DND-41 (cell line): ENCODE measurements at regions not wholly inside any gene's neighbourhood (a gene's known extent, or its start where the extent isn't known, plus 50 kb on each side); places are given as distances from the start of the nearest gene placed in this dataset.
A peak's percentile ranks its signal among the peaks of the same experiment; 100 is the strongest.
"Not testable (repeated sequence)": the region's sequence is repeated elsewhere in the genome, so short reads cannot be mapped to it uniquely, and the experiment has no call there.

Experiments used
- ATAC-seq: fragments of 200-7000 bp; cut with Tn5 transposase; 3 replicates; pipeline ENCODE4 v1.9.1; 2021; ENCODE audit warnings: low read depth; ENCODE audit not compliant: insufficient read depth
- DNase-seq: peaks from one replicate; pipeline ENCODE4 v3.0.0-alpha.2; 2020
- H2AFZ ChIP-seq: 2 replicates; pipeline ENCODE4 v1.6.0; 2012; ENCODE audit warnings: low read depth, low read length
- H3K27ac ChIP-seq: 2 replicates; pipeline ENCODE4 v1.5.1; 2012; ENCODE audit warnings: low read length, inconsistent platforms
- H3K27me3 ChIP-seq: fragments of 200-600 bp; sonication (generic); 2 replicates; pipeline ENCODE4 v1.6.0; 2012; ENCODE audit warnings: low read length, mild to moderate bottlenecking, inconsistent platforms; ENCODE audit not compliant: insufficient read depth, poor library complexity
- H3K36me3 ChIP-seq: 2 replicates; pipeline ENCODE4 v1.5.1; 2012; ENCODE audit warnings: low read length, inconsistent platforms; ENCODE audit not compliant: insufficient read depth
- H3K4me1 ChIP-seq: 2 replicates; pipeline ENCODE4 v1.5.1; 2012; ENCODE audit warnings: mild to moderate bottlenecking, low read length; ENCODE audit not compliant: insufficient read depth
- H3K4me2 ChIP-seq: 2 replicates; pipeline ENCODE4 v1.6.0; 2012; ENCODE audit warnings: mild to moderate bottlenecking, moderate library complexity, low read length, inconsistent platforms; ENCODE audit not compliant: insufficient read depth
- H3K4me3 ChIP-seq, 2 experiments: fragments of 200-600 bp in 1 of 2; shearing (Covaris generic) in 1 of 2; 2 replicates each; pipeline ENCODE4 v1.5.1; 2012 to 2016; ENCODE audit warnings: inconsistent platforms in 2 of 2, low read length in 2 of 2, mild to moderate bottlenecking in 2 of 2, low read depth in 1 of 2, moderate library complexity in 1 of 2
- H3K79me2 ChIP-seq: 2 replicates; pipeline ENCODE4 v1.6.0; 2012; ENCODE audit warnings: low read length, inconsistent platforms; ENCODE audit not compliant: insufficient read depth
- H3K9ac ChIP-seq: 2 replicates; pipeline ENCODE4 v1.6.0; 2012; ENCODE audit warnings: low read depth, mild to moderate bottlenecking, inconsistent platforms, low read length, moderate library complexity
- H3K9me3 ChIP-seq: 2 replicates; pipeline ENCODE4 v1.5.1; 2012; ENCODE audit warnings: low read length, moderate library complexity, mild to moderate bottlenecking, inconsistent platforms; ENCODE audit not compliant: insufficient read depth, severe bottlenecking
- H4K20me1 ChIP-seq: 2 replicates; pipeline ENCODE4 v1.6.0; 2012; ENCODE audit warnings: low read length; ENCODE audit not compliant: insufficient read depth
- TF ChIP-seq, protein P1 (sequence below): IDR thresholded peaks from 2 replicates; pipeline ENCODE4 v1.5.1; 2012; ENCODE audit warnings: borderline replicate concordance, low read length, moderate library complexity, mild to moderate bottlenecking; ENCODE audit not compliant: poor library complexity, severe bottlenecking; ENCODE audit errors: extremely low read depth

DNA sequence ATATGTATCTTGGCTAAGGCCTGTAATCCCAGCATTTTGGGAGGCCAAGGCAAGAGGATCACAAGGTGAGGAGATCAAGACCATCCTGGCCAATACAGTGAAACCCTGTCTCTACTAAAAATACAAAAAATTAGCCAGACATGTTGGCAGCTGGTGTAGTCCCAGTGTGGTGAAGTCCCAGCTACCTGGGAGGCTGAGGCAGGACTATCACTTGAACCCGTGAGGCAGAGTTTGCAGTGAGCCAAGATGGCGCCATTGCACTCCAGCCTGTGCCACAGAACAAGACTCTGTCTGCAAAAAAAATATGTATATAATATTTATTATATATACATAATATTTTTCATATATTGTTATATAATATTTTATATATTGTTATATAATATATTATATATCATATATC lies 968.1 kb downstream of the TUBA3C start:
- H3K9ac ChIP-seq, H3K27me3 ChIP-seq, H2AFZ ChIP-seq, H3K4me1 ChIP-seq, H4K20me1 ChIP-seq, H3K4me3 ChIP-seq, H3K36me3 ChIP-seq, H3K79me2 ChIP-seq, H3K4me2 ChIP-seq, H3K27ac ChIP-seq, DNase-seq, H3K9me3 ChIP-seq: not testable (repeated sequence)
- 0 out of 3 replicates have a peak, but pooled peaks have one; percentile 23 for ATAC-seq

DNA sequence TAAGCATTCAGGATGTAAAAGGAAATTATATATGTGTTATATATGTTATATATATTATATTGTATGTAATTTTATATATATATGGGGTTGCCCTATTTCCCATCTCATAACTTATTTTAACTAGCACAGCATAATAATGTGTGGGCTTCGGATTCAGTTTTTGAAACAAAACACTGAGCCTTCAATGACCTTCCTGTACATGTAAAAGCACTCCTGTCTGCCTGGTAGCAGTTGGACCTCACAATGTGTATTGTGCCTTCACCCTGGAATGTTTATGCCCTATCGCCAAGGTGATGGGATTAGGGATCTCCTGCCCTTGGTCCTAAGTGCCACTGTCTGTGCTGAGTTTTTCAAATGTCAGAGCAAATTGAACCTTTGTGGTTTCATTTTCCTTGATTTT lies 968.8 kb downstream of the TUBA3C start:
- Histone ChIP-seq H3K4me2 (no peak overlapping the region), H3K79me2 (no peaks in the 10 kb centered on the region), H3K4me3 (no peak overlapping the region), H3K9me3 (peaks cover 5% of the 10 kb centered on the region), H3K36me3 (no peaks in the 10 kb centered on the region), H2AFZ (no peak overlapping the region), H3K9ac (no peak overlapping the region), H3K4me1 (no peaks in the 10 kb centered on the region), H4K20me1 (no peaks in the 10 kb centered on the region), H3K27ac (no peak overlapping the region), H3K27me3 (no peaks in the 10 kb centered on the region)
- ATAC-seq = peak; percentile 33; the same call in 1 of the 3 replicates
- TF ChIP-seq, protein P1, sequence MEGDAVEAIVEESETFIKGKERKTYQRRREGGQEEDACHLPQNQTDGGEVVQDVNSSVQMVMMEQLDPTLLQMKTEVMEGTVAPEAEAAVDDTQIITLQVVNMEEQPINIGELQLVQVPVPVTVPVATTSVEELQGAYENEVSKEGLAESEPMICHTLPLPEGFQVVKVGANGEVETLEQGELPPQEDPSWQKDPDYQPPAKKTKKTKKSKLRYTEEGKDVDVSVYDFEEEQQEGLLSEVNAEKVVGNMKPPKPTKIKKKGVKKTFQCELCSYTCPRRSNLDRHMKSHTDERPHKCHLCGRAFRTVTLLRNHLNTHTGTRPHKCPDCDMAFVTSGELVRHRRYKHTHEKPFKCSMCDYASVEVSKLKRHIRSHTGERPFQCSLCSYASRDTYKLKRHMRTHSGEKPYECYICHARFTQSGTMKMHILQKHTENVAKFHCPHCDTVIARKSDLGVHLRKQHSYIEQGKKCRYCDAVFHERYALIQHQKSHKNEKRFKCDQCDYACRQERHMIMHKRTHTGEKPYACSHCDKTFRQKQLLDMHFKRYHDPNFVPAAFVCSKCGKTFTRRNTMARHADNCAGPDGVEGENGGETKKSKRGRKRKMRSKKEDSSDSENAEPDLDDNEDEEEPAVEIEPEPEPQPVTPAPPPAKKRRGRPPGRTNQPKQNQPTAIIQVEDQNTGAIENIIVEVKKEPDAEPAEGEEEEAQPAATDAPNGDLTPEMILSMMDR = no peak
- DNase-seq = no peak

DNA sequence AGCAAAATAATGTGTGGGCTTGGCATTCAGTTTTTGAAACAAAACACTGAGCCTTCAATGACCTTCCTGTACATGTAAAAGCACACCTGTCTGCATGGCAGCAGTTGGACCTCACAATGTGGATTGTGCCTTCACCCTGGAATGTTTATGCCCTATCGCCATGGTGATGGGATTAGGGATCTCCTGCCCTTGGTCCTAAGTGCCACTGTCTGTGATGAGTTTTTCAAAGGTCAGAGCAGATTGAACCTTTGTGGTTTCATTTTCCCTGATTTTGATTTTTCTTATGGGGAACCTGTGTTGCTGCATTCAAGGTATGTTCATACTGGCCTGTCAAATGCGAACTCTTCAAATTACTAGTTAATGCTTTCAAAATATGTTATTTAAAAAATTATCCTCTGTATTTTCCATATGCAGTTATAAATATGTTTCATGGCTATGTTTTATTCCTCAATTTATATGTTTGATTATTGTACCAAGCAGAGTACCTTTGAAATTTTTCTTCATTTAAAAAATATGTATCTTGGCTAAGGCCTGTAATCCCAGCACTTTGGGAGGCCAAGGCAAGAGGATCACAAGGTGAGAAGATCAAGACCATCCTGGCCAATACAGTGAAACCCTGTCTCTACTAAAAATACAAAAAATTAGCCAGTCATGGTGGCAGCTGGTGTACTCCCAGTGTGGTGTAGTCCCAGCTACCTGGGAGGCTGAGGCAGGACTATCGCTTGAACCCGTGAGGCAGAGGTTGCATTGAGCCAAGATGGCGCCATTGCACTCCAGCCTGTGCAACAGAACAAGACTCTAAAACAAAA lies 969.7 kb downstream of the TUBA3C start:
- not testable (repeated sequence) for H3K9me3 ChIP-seq

DNA sequence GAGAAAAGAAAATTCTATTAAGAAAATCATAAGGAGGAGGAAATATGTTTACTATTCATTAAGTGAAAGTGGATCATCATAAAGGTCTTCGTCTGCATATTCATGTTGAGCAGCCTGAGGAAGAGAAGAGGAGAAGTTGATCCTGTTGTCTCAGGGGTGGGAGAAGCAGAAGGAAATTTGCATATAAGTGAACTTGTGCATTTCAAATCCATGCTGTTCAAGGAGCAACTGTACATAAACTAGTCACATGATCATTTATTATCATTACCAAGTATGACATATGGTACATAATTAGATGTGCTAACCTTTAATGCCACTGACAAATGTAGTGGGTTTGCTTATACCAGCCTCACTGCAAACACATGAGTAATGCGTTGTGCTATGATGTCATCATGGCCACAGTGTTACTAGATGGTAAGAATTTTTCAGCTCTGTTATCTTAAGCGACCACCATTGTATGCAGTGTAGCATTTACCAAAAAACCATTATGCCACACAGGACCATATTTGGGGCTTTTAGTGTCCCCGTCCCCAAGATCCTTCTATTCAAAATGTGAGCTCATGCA lies 976.9 kb downstream of the TUBA3C start:
- H3K79me2 ChIP-seq, H3K27ac ChIP-seq: not testable (repeated sequence)

More for the DNA sequence above, 969.7 kb downstream of the TUBA3C start:
- not testable (repeated sequence) for H3K4me2 ChIP-seq, H3K4me1 ChIP-seq, H3K4me3 ChIP-seq, H3K27ac ChIP-seq, DNase-seq, H3K27me3 ChIP-seq, H4K20me1 ChIP-seq, H2AFZ ChIP-seq, H3K79me2 ChIP-seq, H3K9ac ChIP-seq, H3K36me3 ChIP-seq
- ATAC-seq = peak; percentile 84

DNA sequence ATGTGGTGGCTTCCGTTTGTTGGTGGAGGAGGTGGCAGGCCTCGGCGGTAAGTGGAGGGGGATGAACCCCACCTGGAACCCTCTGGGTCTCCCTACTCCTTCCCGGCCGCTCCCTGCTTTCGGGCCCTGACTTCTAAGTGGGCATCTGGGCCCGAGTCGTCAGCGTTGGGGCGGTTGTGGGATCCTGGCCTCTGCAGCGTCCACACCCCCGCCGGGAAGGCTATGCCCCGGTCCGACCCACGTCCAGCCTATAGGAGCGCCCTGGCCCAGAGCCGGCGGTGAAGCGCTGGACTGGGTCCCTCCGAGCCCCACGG lies 986.3 kb downstream of the TUBA3C start:
- not testable (repeated sequence) for H3K27me3 ChIP-seq, H3K9me3 ChIP-seq, ATAC-seq, H2AFZ ChIP-seq, H3K36me3 ChIP-seq, H4K20me1 ChIP-seq, DNase-seq, H3K27ac ChIP-seq, H3K9ac ChIP-seq, H3K4me3 ChIP-seq, H3K4me2 ChIP-seq, H3K4me1 ChIP-seq, H3K79me2 ChIP-seq

More for the DNA sequence above, 976.9 kb downstream of the TUBA3C start:
- not testable (repeated sequence) for H3K9ac ChIP-seq, H3K27me3 ChIP-seq, H3K4me1 ChIP-seq, H3K9me3 ChIP-seq, DNase-seq, ATAC-seq, H3K4me3 ChIP-seq, H3K4me2 ChIP-seq, H3K36me3 ChIP-seq, H4K20me1 ChIP-seq, H2AFZ ChIP-seq

DNA sequence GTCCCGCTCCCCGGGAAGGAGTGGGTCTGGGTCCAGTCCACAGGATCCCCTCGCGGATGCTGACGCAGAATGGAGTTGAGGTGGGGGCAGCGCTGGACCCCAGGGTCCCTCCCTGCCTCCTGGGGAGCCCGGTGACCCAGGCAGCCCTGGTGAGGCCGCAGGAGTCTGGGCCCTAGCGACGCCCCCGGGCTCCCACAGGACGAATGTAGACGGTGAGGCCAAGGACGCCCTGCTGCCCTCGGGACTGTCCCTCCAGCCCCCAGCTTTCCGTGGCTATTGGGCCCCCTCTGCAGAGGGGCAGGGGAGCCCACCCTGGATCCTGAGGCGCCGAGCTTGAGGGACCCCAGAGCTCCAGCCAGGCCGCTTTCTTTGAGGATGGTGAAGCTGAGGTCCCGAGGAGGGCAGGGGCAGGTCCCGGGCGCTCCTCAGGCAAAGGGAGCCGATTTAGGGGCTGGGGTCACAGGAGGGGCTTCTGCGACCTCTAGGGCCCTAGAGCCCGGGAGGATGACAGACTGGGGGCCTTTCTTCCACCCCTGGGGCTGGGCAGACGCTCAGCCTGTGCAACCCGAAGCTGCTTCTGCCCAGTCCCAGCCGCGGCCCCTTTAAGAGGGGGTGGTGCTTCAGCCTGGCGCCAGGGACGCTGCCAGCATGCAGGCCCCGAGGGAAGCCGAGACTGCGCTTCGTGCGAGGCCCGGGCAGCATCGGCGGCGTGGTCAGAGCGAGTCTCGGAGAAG lies 986.8 kb downstream of the TUBA3C start:
- H3K9me3 ChIP-seq, H2AFZ ChIP-seq, H3K27ac ChIP-seq, H3K4me3 ChIP-seq, H3K36me3 ChIP-seq, H4K20me1 ChIP-seq, H3K9ac ChIP-seq, H3K79me2 ChIP-seq, H3K4me1 ChIP-seq, H3K4me2 ChIP-seq, H3K27me3 ChIP-seq, DNase-seq, ATAC-seq: not testable (repeated sequence)

DNA sequence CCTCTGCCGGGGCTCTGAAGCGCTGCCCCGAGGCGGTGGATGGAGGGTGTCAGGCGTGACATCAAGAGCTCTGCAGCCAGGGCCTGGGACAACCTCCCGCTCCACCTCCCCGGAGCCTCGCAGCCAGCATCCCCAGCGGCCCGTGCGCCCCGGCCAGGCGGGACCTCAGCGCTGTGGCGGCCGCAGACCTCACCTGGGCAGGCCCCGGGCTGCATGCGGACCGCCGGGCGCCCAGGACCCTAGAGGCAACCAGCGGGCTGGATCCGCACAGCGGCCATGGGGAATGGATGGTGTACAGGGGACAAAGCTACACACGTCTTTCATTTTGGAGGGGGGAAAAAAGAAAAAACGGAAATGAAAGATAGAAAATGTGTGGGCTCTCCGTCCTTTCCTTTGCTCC lies 987.5 kb downstream of the TUBA3C start:
- not testable (repeated sequence) for ATAC-seq, H3K27ac ChIP-seq, H3K4me3 ChIP-seq, DNase-seq, H3K9ac ChIP-seq, H3K36me3 ChIP-seq, H4K20me1 ChIP-seq, H3K27me3 ChIP-seq, H2AFZ ChIP-seq, H3K4me1 ChIP-seq, H3K9me3 ChIP-seq, H3K79me2 ChIP-seq, H3K4me2 ChIP-seq
